ENCODE measurements at regions not wholly inside any gene's neighbourhood (a gene's known extent, or its start where the extent isn't known, plus 50 kb on each side); places are given as distances from the start of the nearest gene placed in this dataset.

DNA sequence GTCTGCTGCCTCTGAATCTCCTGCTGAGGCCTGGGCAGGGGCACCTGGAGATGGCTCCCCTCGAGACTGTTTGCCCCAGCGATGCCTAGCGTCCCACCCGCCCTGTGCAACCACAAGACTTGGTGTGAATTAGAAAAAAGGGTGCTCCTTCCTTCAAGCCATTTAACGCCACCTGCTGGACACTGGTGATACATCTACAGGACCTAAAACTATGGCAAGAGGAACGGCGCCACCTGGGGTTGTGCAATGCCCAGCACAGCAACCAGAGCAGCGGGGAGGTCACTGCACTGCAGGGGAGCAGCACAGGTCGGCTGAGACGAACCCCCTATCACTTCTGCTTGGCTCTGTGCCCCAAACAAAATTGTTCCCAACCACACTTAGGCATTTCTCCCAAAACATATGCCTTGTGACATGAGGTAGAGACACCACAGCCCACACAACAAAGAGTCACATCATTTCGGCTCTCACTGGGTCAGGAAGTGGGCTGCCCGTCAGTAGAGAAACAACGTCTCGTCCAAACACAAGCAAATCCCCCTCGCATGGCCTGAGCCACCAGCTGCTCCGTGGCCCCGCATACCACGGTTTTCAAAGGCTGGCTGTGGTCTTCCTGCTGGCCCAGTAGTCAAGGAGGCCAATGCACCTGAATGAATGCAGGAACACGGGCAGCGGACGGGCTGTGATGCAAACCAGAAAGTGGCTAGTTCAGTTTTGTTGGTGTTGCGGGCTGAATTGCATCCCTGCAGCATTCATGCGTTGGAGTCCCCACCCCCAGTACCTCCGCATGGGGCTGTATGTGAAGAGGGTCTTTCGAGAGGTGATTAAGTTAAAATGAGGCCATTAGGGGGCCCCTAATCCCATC is 171.9 kb downstream of the SHANK2 start:
- H3K4me3 ChIP-seq (ENCODE audit: low read depth, low read length), result no peak overlapping the region
- DNase-seq (ENCODE audit: low read depth), result peak; percentile 88
- TF ChIP-seq, protein P1, sequence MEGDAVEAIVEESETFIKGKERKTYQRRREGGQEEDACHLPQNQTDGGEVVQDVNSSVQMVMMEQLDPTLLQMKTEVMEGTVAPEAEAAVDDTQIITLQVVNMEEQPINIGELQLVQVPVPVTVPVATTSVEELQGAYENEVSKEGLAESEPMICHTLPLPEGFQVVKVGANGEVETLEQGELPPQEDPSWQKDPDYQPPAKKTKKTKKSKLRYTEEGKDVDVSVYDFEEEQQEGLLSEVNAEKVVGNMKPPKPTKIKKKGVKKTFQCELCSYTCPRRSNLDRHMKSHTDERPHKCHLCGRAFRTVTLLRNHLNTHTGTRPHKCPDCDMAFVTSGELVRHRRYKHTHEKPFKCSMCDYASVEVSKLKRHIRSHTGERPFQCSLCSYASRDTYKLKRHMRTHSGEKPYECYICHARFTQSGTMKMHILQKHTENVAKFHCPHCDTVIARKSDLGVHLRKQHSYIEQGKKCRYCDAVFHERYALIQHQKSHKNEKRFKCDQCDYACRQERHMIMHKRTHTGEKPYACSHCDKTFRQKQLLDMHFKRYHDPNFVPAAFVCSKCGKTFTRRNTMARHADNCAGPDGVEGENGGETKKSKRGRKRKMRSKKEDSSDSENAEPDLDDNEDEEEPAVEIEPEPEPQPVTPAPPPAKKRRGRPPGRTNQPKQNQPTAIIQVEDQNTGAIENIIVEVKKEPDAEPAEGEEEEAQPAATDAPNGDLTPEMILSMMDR (IDR thresholded peaks at IDR 0.05; ENCODE audit: low read depth, low read length), result peak; percentile 91
- TF ChIP-seq POLR2A (IDR thresholded peaks at IDR 0.05; ENCODE audit: extremely low read depth, insufficient read length) (no peak), MYC (IDR thresholded peaks at IDR 0.05; ENCODE audit: low read depth, low read length) (no peak; the same call in 1 of the 2 replicates)
- TF ChIP-seq, protein P2, sequence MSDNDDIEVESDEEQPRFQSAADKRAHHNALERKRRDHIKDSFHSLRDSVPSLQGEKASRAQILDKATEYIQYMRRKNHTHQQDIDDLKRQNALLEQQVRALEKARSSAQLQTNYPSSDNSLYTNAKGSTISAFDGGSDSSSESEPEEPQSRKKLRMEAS (IDR thresholded peaks at IDR 0.05; ENCODE audit: low read depth, low read length), result 0 out of 2 replicates have a peak, but pooled peaks have one; percentile 8

DNA sequence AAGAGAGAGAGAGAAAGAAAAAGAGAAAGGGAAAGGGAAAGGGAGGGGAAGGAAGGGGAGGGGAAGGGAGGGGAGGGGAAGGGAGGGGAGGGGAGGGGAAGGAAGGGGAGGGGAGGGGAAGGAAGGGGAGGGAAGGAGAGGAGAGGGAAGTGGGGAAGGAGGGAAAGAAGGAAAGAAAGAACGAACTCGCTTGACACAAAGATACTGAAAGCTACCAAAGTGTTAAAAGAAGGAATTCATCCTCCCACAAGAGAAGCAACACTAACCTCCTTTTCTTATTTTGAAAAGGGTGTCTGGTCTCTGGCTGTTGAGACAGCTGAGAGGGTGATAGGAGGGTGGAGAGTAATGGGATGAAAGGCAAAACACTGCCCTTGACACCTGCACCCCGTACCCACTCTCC is 172.6 kb downstream of the SHANK2 start:
- no peak for DNase-seq (ENCODE audit: low read depth)
- TF ChIP-seq POLR2A (IDR thresholded peaks at IDR 0.05; ENCODE audit: extremely low read depth, insufficient read length) (no peak), MYC (IDR thresholded peaks at IDR 0.05; ENCODE audit: low read depth, low read length) (no peak)
- TF ChIP-seq, protein P2 (IDR thresholded peaks at IDR 0.05; ENCODE audit: low read depth, low read length), result no peak
- TF ChIP-seq, protein P1 (IDR thresholded peaks at IDR 0.05; ENCODE audit: low read depth, low read length), result no peak
- no peak overlapping the region for H3K4me3 ChIP-seq (ENCODE audit: low read depth, low read length)

DNA sequence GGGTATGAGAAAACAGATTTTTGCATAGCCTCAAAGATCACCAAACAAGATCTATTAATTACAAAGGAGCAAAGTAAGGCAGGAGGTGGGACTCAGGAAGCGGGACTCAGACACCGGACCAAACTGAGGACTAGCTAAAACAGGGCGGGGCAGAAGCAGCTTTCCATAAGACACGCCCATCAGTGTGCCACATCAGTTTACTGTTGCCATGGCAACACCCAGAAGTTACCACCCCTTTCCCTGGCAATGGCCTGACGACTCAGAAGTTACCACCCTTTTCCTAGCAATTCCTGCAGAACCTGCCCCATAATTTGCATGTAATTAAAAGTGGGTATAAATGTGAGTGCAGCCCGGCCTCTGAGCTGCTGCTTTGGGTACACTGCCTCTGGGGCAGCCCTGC is 173.9 kb downstream of the SHANK2 start:
- DNase-seq (ENCODE audit: low read depth), result no peak
- no peak overlapping the region for H3K4me3 ChIP-seq (ENCODE audit: low read depth, low read length)
- TF ChIP-seq, protein P2 (IDR thresholded peaks at IDR 0.05; ENCODE audit: low read depth, low read length), result no peak
- TF ChIP-seq MYC (IDR thresholded peaks at IDR 0.05; ENCODE audit: low read depth, low read length) (no peak), POLR2A (IDR thresholded peaks at IDR 0.05; ENCODE audit: extremely low read depth, insufficient read length) (no peak)
- TF ChIP-seq, protein P1 (IDR thresholded peaks at IDR 0.05; ENCODE audit: low read depth, low read length), result no peak

DNA sequence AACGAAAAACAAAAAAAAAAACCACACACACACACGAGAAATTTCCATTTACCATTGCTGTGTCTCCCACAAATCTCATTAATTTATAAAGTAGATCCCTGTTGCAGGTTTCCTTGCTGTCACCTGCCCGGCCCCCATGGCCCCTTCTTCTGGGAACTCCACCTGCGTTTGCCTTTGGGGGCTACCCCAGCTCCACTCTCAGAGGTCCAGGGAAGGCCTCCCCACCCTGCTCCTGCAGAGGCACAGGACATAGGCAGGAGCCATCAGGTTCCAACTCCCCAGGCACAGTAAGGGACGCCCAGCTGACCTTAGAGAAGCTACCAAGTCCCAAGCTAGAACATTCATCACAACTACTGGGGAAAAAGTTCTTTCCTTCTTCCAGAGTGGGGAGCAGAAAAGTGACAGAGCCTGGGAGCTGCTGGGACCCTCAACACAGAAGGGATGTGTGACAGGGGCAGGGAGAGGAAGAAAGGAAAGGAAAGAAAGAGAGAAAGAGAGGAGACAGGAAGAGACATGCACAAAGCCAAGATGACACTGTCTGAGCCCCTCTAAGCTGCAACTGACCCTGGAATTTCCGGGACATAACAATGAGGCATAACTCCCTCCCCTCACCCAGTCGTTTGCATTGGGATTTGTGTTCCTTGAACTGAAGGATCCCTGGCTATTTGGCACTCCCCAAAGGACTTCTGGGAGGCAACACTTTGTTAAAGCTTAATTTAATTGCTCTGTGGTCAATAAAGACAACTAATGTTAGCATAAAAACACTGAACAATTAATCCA is 175.7 kb downstream of the SHANK2 start:
- TF ChIP-seq POLR2A (IDR thresholded peaks at IDR 0.05; ENCODE audit: extremely low read depth, insufficient read length) (no peak), MYC (IDR thresholded peaks at IDR 0.05; ENCODE audit: low read depth, low read length) (no peak)
- TF ChIP-seq, protein P2 (IDR thresholded peaks at IDR 0.05; ENCODE audit: low read depth, low read length), result no peak
- TF ChIP-seq, protein P1 (IDR thresholded peaks at IDR 0.05; ENCODE audit: low read depth, low read length), result no peak
- DNase-seq (ENCODE audit: low read depth), result no peak
- no peak overlapping the region for H3K4me3 ChIP-seq (ENCODE audit: low read depth, low read length)

DNA sequence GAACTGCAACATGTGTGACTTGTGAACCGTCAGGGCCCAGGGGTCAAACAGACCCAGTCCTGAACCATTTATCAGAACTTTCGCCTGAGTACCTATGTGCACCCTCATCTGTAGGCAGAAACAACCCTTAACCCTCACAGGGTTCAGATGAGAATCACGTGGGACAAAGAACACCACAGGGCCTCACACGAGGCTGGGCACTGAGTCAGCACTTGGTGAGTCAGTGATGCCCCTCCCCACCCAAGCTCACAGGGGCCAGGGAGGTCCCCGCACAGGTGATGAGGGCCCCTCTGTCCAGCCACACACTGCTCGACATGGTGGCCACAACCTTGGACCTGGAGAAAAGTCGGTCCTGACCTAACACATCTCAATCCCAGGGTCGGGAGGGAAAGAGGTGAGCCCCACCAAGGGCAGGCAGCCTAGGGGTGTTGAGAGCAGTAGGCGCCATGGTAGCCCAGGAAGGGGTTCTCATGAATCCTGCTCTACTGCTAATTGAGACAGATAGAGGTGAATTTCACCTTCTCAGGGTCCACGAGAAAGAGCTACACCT is 176.4 kb downstream of the SHANK2 start:
- no peak overlapping the region for H3K4me3 ChIP-seq (ENCODE audit: low read depth, low read length)
- TF ChIP-seq POLR2A (IDR thresholded peaks at IDR 0.05; ENCODE audit: extremely low read depth, insufficient read length) (no peak), MYC (IDR thresholded peaks at IDR 0.05; ENCODE audit: low read depth, low read length) (no peak)
- TF ChIP-seq, protein P2 (IDR thresholded peaks at IDR 0.05; ENCODE audit: low read depth, low read length), result peak; percentile 10; the same call in 1 of the 2 replicates
- DNase-seq (ENCODE audit: low read depth), result no peak

Data from NB4 (cell line).